GM23338 (cell line): ENCODE measurements at regions not wholly inside any gene's neighbourhood (a gene's known extent, or its start where the extent isn't known, plus 50 kb on each side); places are given as distances from the start of the nearest gene placed in this dataset.
"Not testable (repeated sequence)": the region's sequence is repeated elsewhere in the genome, so short reads cannot be mapped to it uniquely, and the experiment has no call there.

Experiments used
- ATAC-seq: fragments of 200-7000 bp; cut with Tn5 transposase; 3 replicates; pipeline ENCODE4 v1.9.1; 2020
- DNase-seq: peaks from one replicate; pipeline ENCODE4 v3.0.0-alpha.2; 2015; ENCODE audit warnings: low spot score
- H2AFZ ChIP-seq: fragments of 200-600 bp; sonication (generic); 2 replicates; pipeline ENCODE4 v1.8.0; 2016; ENCODE audit warnings: antibody characterized with exemption, mild to moderate bottlenecking, moderate library complexity
- H3F3A ChIP-seq: fragments of 200-600 bp; sonication (generic); replicated peaks from 2 replicates; pipeline ENCODE4 v1.8.0; 2017; ENCODE audit warnings: antibody characterized with exemption, mixed run types, low read depth
- H3K27ac ChIP-seq: fragments of 200-600 bp; sonication (generic); 2 replicates; pipeline ENCODE4 v1.6.1; 2016; ENCODE audit warnings: low read depth
- H3K27me3 ChIP-seq: fragments of 200-600 bp; sonication (generic); 2 replicates; pipeline ENCODE4 v1.8.0; 2016; ENCODE audit warnings: mild to moderate bottlenecking, mixed run types, moderate library complexity; ENCODE audit not compliant: insufficient read depth
- H3K36me3 ChIP-seq: fragments of 200-600 bp; sonication (generic); 2 replicates; pipeline ENCODE4 v1.8.0; 2016; ENCODE audit warnings: mild to moderate bottlenecking; ENCODE audit not compliant: insufficient read depth
- H3K4me1 ChIP-seq: fragments of 200-600 bp; sonication (generic); 2 replicates; pipeline ENCODE4 v1.8.0; 2016; ENCODE audit warnings: mild to moderate bottlenecking, moderate library complexity; ENCODE audit not compliant: insufficient read depth
- H3K4me2 ChIP-seq: fragments of 200-600 bp; sonication (generic); 2 replicates; pipeline ENCODE4 v1.7.1; 2017; ENCODE audit warnings: mixed run types
- H3K4me3 ChIP-seq: fragments of 200-600 bp; sonication (generic); 2 replicates; pipeline ENCODE4 v1.6.1; 2016; ENCODE audit warnings: mixed run types
- H3K79me2 ChIP-seq: fragments of 200-600 bp; sonication (generic); replicated peaks from 2 replicates; pipeline ENCODE4 v1.8.0; 2017; ENCODE audit warnings: mild to moderate bottlenecking; ENCODE audit not compliant: insufficient read depth
- H3K9me2 ChIP-seq: fragments of 200-600 bp; sonication (generic); 2 replicates; pipeline ENCODE4 v1.8.0; 2017; ENCODE audit not compliant: insufficient read depth
- H4K20me1 ChIP-seq: fragments of 200-600 bp; sonication (generic); replicated peaks from 2 replicates; pipeline ENCODE4 v1.8.0; 2017; ENCODE audit warnings: mild to moderate bottlenecking; ENCODE audit not compliant: insufficient read depth
- H3K27ac Mint-ChIP-seq: 2 replicates; pipeline ENCODE4 v1.8.0; 2020; ENCODE audit warnings: inconsistent platforms, mild to moderate bottlenecking, moderate library complexity, mixed read lengths
- H3K27me3 Mint-ChIP-seq: 3 replicates; pipeline ENCODE4 v1.8.0; 2022; ENCODE audit warnings: low read depth, mild to moderate bottlenecking, moderate library complexity, mixed read lengths, inconsistent platforms; ENCODE audit not compliant: insufficient read depth, poor library complexity
- H3K36me3 Mint-ChIP-seq: 3 replicates; pipeline ENCODE4 v1.8.0; 2021; ENCODE audit warnings: low read depth, mild to moderate bottlenecking, inconsistent platforms, moderate library complexity, mixed read lengths
- H3K4me1 Mint-ChIP-seq: 3 replicates; pipeline ENCODE4 v1.8.0; 2020; ENCODE audit warnings: mild to moderate bottlenecking, inconsistent platforms, mixed read lengths
- H3K4me3 Mint-ChIP-seq: 3 replicates; pipeline ENCODE4 v1.8.0; 2021; ENCODE audit warnings: moderate library complexity, mild to moderate bottlenecking, inconsistent platforms, mixed read lengths
- H3K9me3 Mint-ChIP-seq: 3 replicates; pipeline ENCODE4 v1.8.0; 2020; ENCODE audit warnings: moderate library complexity, mild to moderate bottlenecking, inconsistent platforms, mixed read lengths
- ETS1 ChIP-seq: IDR thresholded peaks from 2 replicates; pipeline ENCODE4 v1.6.1; 2016; ENCODE audit warnings: antibody characterized with exemption
- EZH2 ChIP-seq: fragments of 200-600 bp; sonication (generic); IDR thresholded peaks from one replicate; pipeline ENCODE4 v1.8.0; 2017; ENCODE audit warnings: antibody characterized with exemption, mild to moderate bottlenecking, low read depth; ENCODE audit not compliant: unreplicated experiment
- EZH2phosphoT487 ChIP-seq: fragments of 200-600 bp; sonication (generic); IDR thresholded peaks from one replicate; pipeline ENCODE4 v1.8.1; 2018; ENCODE audit warnings: antibody characterized with exemption; ENCODE audit not compliant: unreplicated experiment
- JUNB ChIP-seq: IDR thresholded peaks from one replicate; pipeline ENCODE4 v1.6.1; 2016; ENCODE audit warnings: antibody characterized with exemption; ENCODE audit not compliant: unreplicated experiment
- NANOG ChIP-seq: IDR thresholded peaks from 2 replicates; pipeline ENCODE4 v1.6.1; 2016; ENCODE audit warnings: antibody characterized with exemption, borderline replicate concordance
- REST ChIP-seq: IDR thresholded peaks from one replicate; pipeline ENCODE4 v1.6.1; 2018; ENCODE audit warnings: antibody characterized with exemption; ENCODE audit not compliant: unreplicated experiment
- STAT1 ChIP-seq: IDR thresholded peaks from one replicate; pipeline ENCODE4 v1.6.1; 2016; ENCODE audit warnings: antibody characterized with exemption; ENCODE audit not compliant: unreplicated experiment
- ZNF114 ChIP-seq: fragments of 250-450 bp; sonication (Bioruptor Pico); IDR thresholded peaks from 2 replicates; pipeline ENCODE4 v1.5.0; 2020; ENCODE audit warnings: mild to moderate bottlenecking, moderate library complexity
- ZNF462 ChIP-seq: fragments of 250-450 bp; sonication (Bioruptor Pico); IDR thresholded peaks from 2 replicates; pipeline ENCODE4 v1.5.0; 2020; ENCODE audit warnings: mild to moderate bottlenecking, moderate library complexity

GRCh38 chr10:27341001-27341400 lies 100.4 kb upstream of the ACBD5 start:
- Histone ChIP-seq H3K4me2 (no peak overlapping the region), H3K27ac (no peak overlapping the region), H2AFZ (no peak overlapping the region), H3K9me2 (no peaks in the 10 kb centered on the region), H3F3A (no peaks in the 10 kb centered on the region), H4K20me1 (no peaks in the 10 kb centered on the region), H3K36me3 (no peaks in the 10 kb centered on the region), H3K79me2 (no peaks in the 10 kb centered on the region), H3K4me1 (peaks cover 14% of the 10 kb centered on the region; the same call in 1 of the 2 replicates), H3K27me3 (no peaks in the 10 kb centered on the region), H3K4me3 (no peak overlapping the region)
- no peak overlapping the region for H3K27ac Mint-ChIP-seq
- no peak overlapping the region for H3K4me3 Mint-ChIP-seq
- H3K27me3 Mint-ChIP-seq: no peaks in the 10 kb centered on the region
- DNase-seq: no peak
- H3K4me1 Mint-ChIP-seq: peaks cover 21% of the 10 kb centered on the region
- no peak for TF ChIP-seq REST
- TF ChIP-seq JUNB: no peak
- TF ChIP-seq ZNF462 (CRISPR knock-in tag): no peak
- TF ChIP-seq STAT1: no peak
- TF ChIP-seq EZH2: no peak
- TF ChIP-seq ETS1: no peak
- TF ChIP-seq EZH2phosphoT487: no peak
- TF ChIP-seq NANOG: no peak
- no peak for TF ChIP-seq ZNF114 (CRISPR knock-in tag)
- no peak for ATAC-seq
- no peaks in the 10 kb centered on the region for H3K36me3 Mint-ChIP-seq
- no peaks in the 10 kb centered on the region for H3K9me3 Mint-ChIP-seq

GRCh38 chr10:27335246-27335645 lies 94.6 kb upstream of the ACBD5 start:
- H3K9me3 Mint-ChIP-seq, H3K27ac ChIP-seq, H3K4me1 ChIP-seq, H3K4me2 ChIP-seq, H3K9me2 ChIP-seq, H3K27me3 ChIP-seq, H3K4me3 ChIP-seq, H3K79me2 ChIP-seq, H3K36me3 Mint-ChIP-seq, H3K27me3 Mint-ChIP-seq, H2AFZ ChIP-seq, DNase-seq, H3K4me3 Mint-ChIP-seq, H3K27ac Mint-ChIP-seq, H4K20me1 ChIP-seq, H3F3A ChIP-seq, H3K36me3 ChIP-seq, ATAC-seq, H3K4me1 Mint-ChIP-seq: not testable (repeated sequence)
